Gastrocnemius medialis (tissue), 4 donors: ENCODE measurements at regions not wholly inside any gene's neighbourhood (a gene's known extent, or its start where the extent isn't known, plus 50 kb on each side); places are given as distances from the start of the nearest gene placed in this dataset.

ENCODE experiments used
- ATAC-seq, 2 donors: fragments of 150-250 bp; one replicate each; pipeline ENCODE4 v1.9.1; 2016
- DNase-seq, 2 donors: peaks; one replicate each; pipeline ENCODE4 v3.0.0-alpha.2; 2019
- H3K27ac ChIP-seq, 4 donors: fragments of 200-600 bp; sonication (generic); 1 replicate in 1 of 4; 2 replicates in 3 of 4; pipeline ENCODE4 v1.5.1; 2016 to 2018; ENCODE audit warnings: mild to moderate bottlenecking in 2 of 4, moderate library complexity in 1 of 4
- H3K27me3 ChIP-seq, 3 donors: fragments of 200-600 bp; sonication (generic) in 2 of 3; 1 replicate in 1 of 3; 2 replicates in 2 of 3; pipeline versions ENCODE4 v1.5.1 to v1.6.0; 2016 to 2019; ENCODE audit warnings: mild to moderate bottlenecking in 1 of 3, moderate library complexity in 1 of 3
- H3K36me3 ChIP-seq, 2 donors: fragments of 200-600 bp; sonication (generic) in 1 of 2; one replicate each; pipeline ENCODE4 v1.5.1; 2017 to 2018
- H3K4me1 ChIP-seq, 2 donors: fragments of 200-600 bp; sonication (generic) in 1 of 2; one replicate each; pipeline ENCODE4 v1.5.1; 2016 to 2017; ENCODE audit warnings: mild to moderate bottlenecking in 2 of 2
- H3K4me3 ChIP-seq, 4 donors: fragments of 200-600 bp; sonication (generic) in 3 of 4; 1 replicate in 1 of 4; 2 replicates in 3 of 4; pipeline ENCODE4 v1.5.1; 2016 to 2019; ENCODE audit warnings: mild to moderate bottlenecking in 2 of 4
- H3K9me3 ChIP-seq, 3 donors: fragments of 200-600 bp; sonication (generic) in 2 of 3; 1 replicate in 1 of 3; 2 replicates in 2 of 3; pipeline ENCODE4 v1.5.1; 2016 to 2019
- CTCF ChIP-seq, 5 experiments: fragments of 450-650 bp in 3 of 5; fragments of 200-600 bp in 2 of 5; sonication (generic) in 2 of 5; IDR thresholded peaks in 4 of 5; conservative IDR thresholded peaks in 1 of 5; 1 replicate in 4 of 5; 2 replicates in 1 of 5; pipeline ENCODE4 v1.5.1; 2016 to 2019; ENCODE audit warnings: antibody characterized with exemption in 5 of 5, mild to moderate bottlenecking in 3 of 5, moderate library complexity in 3 of 5
- POLR2A ChIP-seq, 2 donors: fragments of 450-650 bp; IDR thresholded peaks; one replicate each; pipeline ENCODE4 v1.6.1; 2017; ENCODE audit warnings: antibody characterized with exemption in 2 of 2, mild to moderate bottlenecking in 2 of 2, moderate library complexity in 2 of 2
- in situ Hi-C, 4 donors: fragments of 200-750 bp; cut with MboI; loops; one replicate each; pipeline versions ENCODE4 v1.15.0 to v1.8.0; 2017; ENCODE audit warnings: low sequenced_read_pairs in 4 of 4
- intact Hi-C: fragments of 100-400 bp; cut with DNase I; formaldehyde crosslinking; loops from one replicate; pipeline ENCODE4 v1.15.1; 2023; ENCODE audit warnings: low total_unique reads

GRCh38 chr10:131451407-131452015, 140.0 kb upstream of the TCERG1L start:
- TF ChIP-seq CTCF (IDR thresholded peaks at IDR 0.05 in 4 of 5, conservative IDR thresholded peaks at IDR 0.05 in 1 of 5), result no peak
- TF ChIP-seq POLR2A (IDR thresholded peaks at IDR 0.05), result no peak
- DNase-seq (no peak), ATAC-seq (no peak)
- intact Hi-C loops, result no loop called here
- no peak overlapping the region for H3K27ac ChIP-seq
- no peaks in the 10 kb centered on the region for H3K4me1 ChIP-seq
- no peaks in the 10 kb centered on the region for H3K9me3 ChIP-seq
- H3K27me3 ChIP-seq, result peaks cover 8 to 16% (median 9%) of the 10 kb centered on the region in 3 donors
- no peak overlapping the region for H3K4me3 ChIP-seq
- no peaks in the 10 kb centered on the region for H3K36me3 ChIP-seq
- in situ Hi-C loops, result no loop called here

- no peak overlapping the region for H3K4me3 ChIP-seq
- DNase-seq (no peak), ATAC-seq (no peak)
- TF ChIP-seq POLR2A (IDR thresholded peaks at IDR 0.05) (no peak), CTCF (IDR thresholded peaks at IDR 0.05 in 4 of 5, conservative IDR thresholded peaks at IDR 0.05 in 1 of 5) (no peak)
- no peaks in the 10 kb centered on the region for H3K36me3 ChIP-seq
- intact Hi-C loops, result no loop called here
- H3K4me1 ChIP-seq, result no peaks in the 10 kb centered on the region
- H3K9me3 ChIP-seq, result no peaks in the 10 kb centered on the region
- no peak overlapping the region for H3K27ac ChIP-seq
- in situ Hi-C loops, result no loop called here
- peaks cover 8 to 16% (median 9%) of the 10 kb centered on the region in 3 donors for H3K27me3 ChIP-seq
Measured at GRCh38 chr10:131452926-131453720, 141.6 kb upstream of the TCERG1L start.

GRCh38 chr10:131453721-131454634, 142.5 kb upstream of the TCERG1L start:
- ATAC-seq, result no peak
- H3K36me3 ChIP-seq, result no peaks in the 10 kb centered on the region
- TF ChIP-seq POLR2A (IDR thresholded peaks at IDR 0.05), result no peak
- TF ChIP-seq CTCF (IDR thresholded peaks at IDR 0.05 in 4 of 5, conservative IDR thresholded peaks at IDR 0.05 in 1 of 5), result peak; percentile 40 to 77 (median 70)
- intact Hi-C loops (loop anchor here (2.0 kb wide), 1 partner anchor 333 kb away; no protein-coding TSS in a partner anchor), in situ Hi-C loops (no loop called here)
- peaks cover 8 to 16% (median 9%) of the 10 kb centered on the region in 3 donors for H3K27me3 ChIP-seq
- peak in 1 of 2 donors; percentile 33 for DNase-seq
- no peak overlapping the region for H3K27ac ChIP-seq
- H3K9me3 ChIP-seq, result no peaks in the 10 kb centered on the region
- peak overlapping the region in 2 of 4 donors; percentile 9 to 16 for H3K4me3 ChIP-seq
- H3K4me1 ChIP-seq, result no peaks in the 10 kb centered on the region

GRCh38 chr10:131456411-131456810, 144.9 kb upstream of the TCERG1L start:
- in situ Hi-C loops (no loop called here), intact Hi-C loops (no loop called here)
- Histone ChIP-seq H3K4me3 (no peak overlapping the region), H3K36me3 (no peaks in the 10 kb centered on the region), H3K9me3 (no peaks in the 10 kb centered on the region), H3K27ac (no peak overlapping the region), H3K27me3 (peaks cover 8 to 16% (median 11%) of the 10 kb centered on the region in 3 donors), H3K4me1 (no peaks in the 10 kb centered on the region)
- ATAC-seq (no peak), DNase-seq (no peak)
- no peak for TF ChIP-seq POLR2A (IDR thresholded peaks at IDR 0.05)
- TF ChIP-seq CTCF (IDR thresholded peaks at IDR 0.05 in 4 of 5, conservative IDR thresholded peaks at IDR 0.05 in 1 of 5), result no peak
